Liver (tissue), 8 donors: ENCODE measurements at regions not wholly inside any gene's neighbourhood (a gene's known extent, or its start where the extent isn't known, plus 50 kb on each side); places are given as distances from the start of the nearest gene placed in this dataset.

ENCODE experiments used
- DNase-seq: peaks from one replicate; pipeline ENCODE4 v3.0.0-alpha.2; 2017; ENCODE audit warnings: low spot score
- H3K27ac ChIP-seq, 2 donors: one replicate each; pipeline ENCODE4 v1.7.0; 2013; ENCODE audit warnings: inconsistent platforms in 2 of 2, low read length in 2 of 2, control low read depth in 1 of 2, low read depth in 1 of 2, mild to moderate bottlenecking in 1 of 2
- H3K27me3 ChIP-seq, 4 donors: one replicate each; pipeline versions ENCODE4 v1.6.1 to v1.7.0; 2013; ENCODE audit warnings: low read length in 3 of 4, inconsistent platforms in 1 of 4, mild to moderate bottlenecking in 1 of 4, moderate library complexity in 1 of 4; ENCODE audit not compliant: control insufficient read depth in 4 of 4, insufficient read depth in 4 of 4
- H3K36me3 ChIP-seq, 4 donors: one replicate each; pipeline versions ENCODE4 v1.6.1 to v1.7.0; 2013; ENCODE audit warnings: low read length in 3 of 4, mild to moderate bottlenecking in 3 of 4, low read depth in 1 of 4, moderate library complexity in 1 of 4; ENCODE audit not compliant: control insufficient read depth in 4 of 4, insufficient read depth in 3 of 4
- H3K4me1 ChIP-seq, 4 donors: one replicate each; pipeline versions ENCODE4 v1.6.1 to v1.7.0; 2013; ENCODE audit warnings: low read length in 3 of 4, mild to moderate bottlenecking in 3 of 4, moderate library complexity in 1 of 4; ENCODE audit not compliant: control insufficient read depth in 4 of 4, insufficient read depth in 4 of 4
- H3K4me3 ChIP-seq, 3 donors: one replicate each; pipeline versions ENCODE4 v1.6.1 to v1.7.0; 2013; ENCODE audit warnings: low read length in 3 of 3, control low read depth in 1 of 3, low read depth in 1 of 3, mild to moderate bottlenecking in 1 of 3
- H3K9ac ChIP-seq, 2 donors: one replicate each; pipeline ENCODE4 v1.7.0; 2013; ENCODE audit warnings: low read length in 2 of 2, mild to moderate bottlenecking in 2 of 2, moderate library complexity in 2 of 2, control low read depth in 1 of 2, low read depth in 1 of 2
- H3K9me3 ChIP-seq, 4 donors: one replicate each; pipeline versions ENCODE4 v1.6.1 to v1.7.0; 2013; ENCODE audit warnings: low read length in 3 of 4; ENCODE audit not compliant: control insufficient read depth in 4 of 4
- EGR1 ChIP-seq, 2 donors: IDR thresholded peaks; 2 replicates each; pipeline ENCODE4 v1.6.1; 2016 to 2018; ENCODE audit warnings: antibody characterized with exemption in 2 of 2, low read depth in 2 of 2
- FOXA1 ChIP-seq: IDR thresholded peaks from 2 replicates; pipeline ENCODE4 v1.6.1; 2016; ENCODE audit warnings: antibody characterized with exemption
- FOXA2 ChIP-seq: IDR thresholded peaks from 2 replicates; pipeline ENCODE4 v1.6.1; 2016; ENCODE audit warnings: antibody characterized with exemption
- GABPA ChIP-seq, 2 donors: IDR thresholded peaks in 1 of 2; conservative IDR thresholded peaks in 1 of 2; 2 replicates each; pipeline ENCODE4 v1.6.1; 2016; ENCODE audit warnings: antibody characterized with exemption in 2 of 2, mild to moderate bottlenecking in 1 of 2, moderate library complexity in 1 of 2
- HNF4A ChIP-seq, 2 donors: conservative IDR thresholded peaks; 2 replicates each; pipeline ENCODE4 v1.6.1; 2016; ENCODE audit warnings: antibody characterized with exemption in 2 of 2, mild to moderate bottlenecking in 2 of 2
- HNF4G ChIP-seq: IDR thresholded peaks from 2 replicates; pipeline ENCODE4 v1.6.1; 2016; ENCODE audit warnings: antibody characterized with exemption
- JUND ChIP-seq, 2 donors: IDR thresholded peaks; 2 replicates each; pipeline ENCODE4 v1.6.1; 2016; ENCODE audit warnings: antibody characterized with exemption in 2 of 2
- NR2F2 ChIP-seq: IDR thresholded peaks from 2 replicates; pipeline ENCODE4 v1.6.1; 2016; ENCODE audit warnings: antibody characterized with exemption
- RAD21 ChIP-seq, 2 donors: IDR thresholded peaks; 2 replicates each; pipeline ENCODE4 v1.6.1; 2016; ENCODE audit warnings: antibody characterized with exemption in 2 of 2, mild to moderate bottlenecking in 2 of 2
- RXRA ChIP-seq, 2 donors: IDR thresholded peaks; 2 replicates each; pipeline ENCODE4 v1.6.1; 2017 to 2018; ENCODE audit warnings: antibody characterized with exemption in 2 of 2, mild to moderate bottlenecking in 1 of 2
- SP1 ChIP-seq: IDR thresholded peaks from 2 replicates; pipeline ENCODE4 v1.6.1; 2018; ENCODE audit warnings: antibody characterized with exemption, mild to moderate bottlenecking
- TAF1 ChIP-seq: conservative IDR thresholded peaks from 2 replicates; pipeline ENCODE4 v1.6.1; 2016; ENCODE audit warnings: antibody characterized with exemption, mild to moderate bottlenecking
- YY1 ChIP-seq: IDR thresholded peaks from 2 replicates; pipeline ENCODE4 v1.6.1; 2016; ENCODE audit warnings: antibody characterized with exemption, mild to moderate bottlenecking
- WGBS: extraction: QIAGEN DNeasy Blood & Tissue Kit; methylation state at CpG from one replicate; pipeline ENCODE4 v1.1.7; 2013; 5-methylcytosine and 5-hydroxymethylcytosine counted together
- TF ChIP-seq, protein P1 (sequence below): fragments of 150-350 bp; IDR thresholded peaks from 2 replicates; pipeline ENCODE4 v1.5.1; 2017; ENCODE audit warnings: improper control_type of control experiment, low read depth, low read length; ENCODE audit not compliant: missing input control
- TF ChIP-seq, protein P2 (sequence below): IDR thresholded peaks from 2 replicates; pipeline ENCODE4 v1.6.1; 2016; ENCODE audit warnings: antibody characterized with exemption
- TF ChIP-seq, protein P3 (sequence below): IDR thresholded peaks from 2 replicates; pipeline ENCODE4 v1.6.1; 2016; ENCODE audit warnings: antibody characterized with exemption
- TF ChIP-seq, protein P4 (sequence below): IDR thresholded peaks from 2 replicates; pipeline ENCODE4 v1.6.1; 2016; ENCODE audit warnings: antibody characterized with exemption, mild to moderate bottlenecking
- TF ChIP-seq, protein P5 (sequence below): IDR thresholded peaks from 2 replicates; pipeline ENCODE4 v1.6.1; 2016; ENCODE audit warnings: antibody characterized with exemption
- donor health status: healthy.
- donor health status: healthy.
- donor health status: healthy.
- donor health status: healthy.
- donor health status: healthy.

DNA sequence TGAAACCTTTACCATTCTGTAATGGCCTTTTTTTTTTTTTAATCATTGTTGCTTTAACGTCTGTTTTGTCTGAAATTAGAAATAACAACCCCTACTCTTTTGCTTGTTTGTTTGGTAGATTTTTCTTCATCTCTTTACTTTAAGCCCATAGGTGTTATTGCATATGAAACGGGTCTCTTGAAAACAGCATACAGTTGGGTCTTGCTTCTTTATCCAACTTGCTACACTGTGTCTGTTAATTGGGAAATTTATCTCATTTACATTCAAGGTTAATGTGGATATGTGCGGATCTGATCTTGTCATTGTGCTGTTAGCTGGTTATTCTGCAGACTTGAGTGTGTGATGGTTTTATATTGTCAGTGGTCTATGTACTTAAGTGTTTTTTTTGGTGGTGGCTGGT is 78.9 kb upstream of the COP1 start (continued):
- TF ChIP-seq, protein P1, sequence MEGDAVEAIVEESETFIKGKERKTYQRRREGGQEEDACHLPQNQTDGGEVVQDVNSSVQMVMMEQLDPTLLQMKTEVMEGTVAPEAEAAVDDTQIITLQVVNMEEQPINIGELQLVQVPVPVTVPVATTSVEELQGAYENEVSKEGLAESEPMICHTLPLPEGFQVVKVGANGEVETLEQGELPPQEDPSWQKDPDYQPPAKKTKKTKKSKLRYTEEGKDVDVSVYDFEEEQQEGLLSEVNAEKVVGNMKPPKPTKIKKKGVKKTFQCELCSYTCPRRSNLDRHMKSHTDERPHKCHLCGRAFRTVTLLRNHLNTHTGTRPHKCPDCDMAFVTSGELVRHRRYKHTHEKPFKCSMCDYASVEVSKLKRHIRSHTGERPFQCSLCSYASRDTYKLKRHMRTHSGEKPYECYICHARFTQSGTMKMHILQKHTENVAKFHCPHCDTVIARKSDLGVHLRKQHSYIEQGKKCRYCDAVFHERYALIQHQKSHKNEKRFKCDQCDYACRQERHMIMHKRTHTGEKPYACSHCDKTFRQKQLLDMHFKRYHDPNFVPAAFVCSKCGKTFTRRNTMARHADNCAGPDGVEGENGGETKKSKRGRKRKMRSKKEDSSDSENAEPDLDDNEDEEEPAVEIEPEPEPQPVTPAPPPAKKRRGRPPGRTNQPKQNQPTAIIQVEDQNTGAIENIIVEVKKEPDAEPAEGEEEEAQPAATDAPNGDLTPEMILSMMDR: no peak
- TF ChIP-seq, protein P2, sequence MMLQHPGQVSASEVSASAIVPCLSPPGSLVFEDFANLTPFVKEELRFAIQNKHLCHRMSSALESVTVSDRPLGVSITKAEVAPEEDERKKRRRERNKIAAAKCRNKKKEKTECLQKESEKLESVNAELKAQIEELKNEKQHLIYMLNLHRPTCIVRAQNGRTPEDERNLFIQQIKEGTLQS: no peak
- TF ChIP-seq HNF4G: no peak

DNA sequence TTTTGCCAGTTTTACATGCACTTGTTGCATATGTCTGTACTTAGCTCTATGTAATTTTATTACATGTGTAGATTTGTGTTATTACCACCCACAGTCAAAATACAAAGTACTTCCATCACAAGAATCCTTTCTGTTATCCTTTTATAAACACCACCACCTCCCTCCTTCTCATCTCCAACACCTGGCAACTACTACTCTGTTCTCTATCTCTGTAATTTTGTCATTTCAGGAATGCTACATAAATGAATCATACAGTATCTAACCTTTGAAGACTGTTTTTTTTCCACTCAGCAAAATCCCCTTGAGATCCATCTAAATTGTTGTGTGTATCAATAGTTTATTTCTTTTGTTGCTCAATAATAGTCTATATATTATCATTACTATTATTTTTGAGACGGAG is 64.5 kb upstream of the COP1 start:
- H3K4me3 ChIP-seq: no peak overlapping the region
- no peaks in the 10 kb centered on the region for H3K27me3 ChIP-seq
- TF ChIP-seq RXRA (IDR thresholded peaks at IDR 0.05) (no peak), FOXA2 (no peak), GABPA (IDR thresholded peaks at IDR 0.05 in 1 of 2, conservative IDR thresholded peaks at IDR 0.05 in 1 of 2) (no peak), RAD21 (IDR thresholded peaks at IDR 0.05) (no peak), FOXA1 (no peak), HNF4G (no peak), JUND (IDR thresholded peaks at IDR 0.05) (no peak), NR2F2 (no peak), SP1 (no peak), YY1 (no peak), HNF4A (conservative IDR thresholded peaks at IDR 0.05) (no peak), TAF1 (no peak), EGR1 (IDR thresholded peaks at IDR 0.05; ENCODE audit: low read depth in 2 of 2) (no peak)
- TF ChIP-seq, protein P1: no peak
- TF ChIP-seq, protein P3, sequence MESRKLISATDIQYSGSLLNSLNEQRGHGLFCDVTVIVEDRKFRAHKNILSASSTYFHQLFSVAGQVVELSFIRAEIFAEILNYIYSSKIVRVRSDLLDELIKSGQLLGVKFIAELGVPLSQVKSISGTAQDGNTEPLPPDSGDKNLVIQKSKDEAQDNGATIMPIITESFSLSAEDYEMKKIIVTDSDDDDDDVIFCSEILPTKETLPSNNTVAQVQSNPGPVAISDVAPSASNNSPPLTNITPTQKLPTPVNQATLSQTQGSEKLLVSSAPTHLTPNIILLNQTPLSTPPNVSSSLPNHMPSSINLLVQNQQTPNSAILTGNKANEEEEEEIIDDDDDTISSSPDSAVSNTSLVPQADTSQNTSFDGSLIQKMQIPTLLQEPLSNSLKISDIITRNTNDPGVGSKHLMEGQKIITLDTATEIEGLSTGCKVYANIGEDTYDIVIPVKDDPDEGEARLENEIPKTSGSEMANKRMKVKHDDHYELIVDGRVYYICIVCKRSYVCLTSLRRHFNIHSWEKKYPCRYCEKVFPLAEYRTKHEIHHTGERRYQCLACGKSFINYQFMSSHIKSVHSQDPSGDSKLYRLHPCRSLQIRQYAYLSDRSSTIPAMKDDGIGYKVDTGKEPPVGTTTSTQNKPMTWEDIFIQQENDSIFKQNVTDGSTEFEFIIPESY: no peak
- TF ChIP-seq, protein P4, sequence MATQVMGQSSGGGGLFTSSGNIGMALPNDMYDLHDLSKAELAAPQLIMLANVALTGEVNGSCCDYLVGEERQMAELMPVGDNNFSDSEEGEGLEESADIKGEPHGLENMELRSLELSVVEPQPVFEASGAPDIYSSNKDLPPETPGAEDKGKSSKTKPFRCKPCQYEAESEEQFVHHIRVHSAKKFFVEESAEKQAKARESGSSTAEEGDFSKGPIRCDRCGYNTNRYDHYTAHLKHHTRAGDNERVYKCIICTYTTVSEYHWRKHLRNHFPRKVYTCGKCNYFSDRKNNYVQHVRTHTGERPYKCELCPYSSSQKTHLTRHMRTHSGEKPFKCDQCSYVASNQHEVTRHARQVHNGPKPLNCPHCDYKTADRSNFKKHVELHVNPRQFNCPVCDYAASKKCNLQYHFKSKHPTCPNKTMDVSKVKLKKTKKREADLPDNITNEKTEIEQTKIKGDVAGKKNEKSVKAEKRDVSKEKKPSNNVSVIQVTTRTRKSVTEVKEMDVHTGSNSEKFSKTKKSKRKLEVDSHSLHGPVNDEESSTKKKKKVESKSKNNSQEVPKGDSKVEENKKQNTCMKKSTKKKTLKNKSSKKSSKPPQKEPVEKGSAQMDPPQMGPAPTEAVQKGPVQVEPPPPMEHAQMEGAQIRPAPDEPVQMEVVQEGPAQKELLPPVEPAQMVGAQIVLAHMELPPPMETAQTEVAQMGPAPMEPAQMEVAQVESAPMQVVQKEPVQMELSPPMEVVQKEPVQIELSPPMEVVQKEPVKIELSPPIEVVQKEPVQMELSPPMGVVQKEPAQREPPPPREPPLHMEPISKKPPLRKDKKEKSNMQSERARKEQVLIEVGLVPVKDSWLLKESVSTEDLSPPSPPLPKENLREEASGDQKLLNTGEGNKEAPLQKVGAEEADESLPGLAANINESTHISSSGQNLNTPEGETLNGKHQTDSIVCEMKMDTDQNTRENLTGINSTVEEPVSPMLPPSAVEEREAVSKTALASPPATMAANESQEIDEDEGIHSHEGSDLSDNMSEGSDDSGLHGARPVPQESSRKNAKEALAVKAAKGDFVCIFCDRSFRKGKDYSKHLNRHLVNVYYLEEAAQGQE: no peak
- TF ChIP-seq, protein P2: no peak
- TF ChIP-seq, protein P5, sequence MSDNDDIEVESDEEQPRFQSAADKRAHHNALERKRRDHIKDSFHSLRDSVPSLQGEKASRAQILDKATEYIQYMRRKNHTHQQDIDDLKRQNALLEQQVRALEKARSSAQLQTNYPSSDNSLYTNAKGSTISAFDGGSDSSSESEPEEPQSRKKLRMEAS: no peak
- no peak for DNase-seq
- no peaks in the 10 kb centered on the region for H3K4me1 ChIP-seq
- no peaks in the 10 kb centered on the region for H3K9me3 ChIP-seq
- H3K36me3 ChIP-seq: no peaks in the 10 kb centered on the region
- H3K27ac ChIP-seq: no peak overlapping the region
- H3K9ac ChIP-seq: no peak overlapping the region
- 88% methylated on average over 1 of the region's 1 CpG for WGBS
